NCI-H2081 (cell line): ENCODE measurements at regions not wholly inside any gene's neighbourhood (a gene's known extent, or its start where the extent isn't known, plus 50 kb on each side); places are given as distances from the start of the nearest gene placed in this dataset.

Experiments used
- DNase-seq, 2 experiments: peaks; one replicate each; lab custom pipeline; 2025; lab: John Stamatoyannopoulos, UW

- no peak for DNase-seq
Measured at GRCh38 chr3:148642616-148643015, 55.1 kb upstream of the AGTR1 start.

GRCh38 chr3:148643389-148643840, 54.3 kb upstream of the AGTR1 start:
- DNase-seq = no peak

DNA sequence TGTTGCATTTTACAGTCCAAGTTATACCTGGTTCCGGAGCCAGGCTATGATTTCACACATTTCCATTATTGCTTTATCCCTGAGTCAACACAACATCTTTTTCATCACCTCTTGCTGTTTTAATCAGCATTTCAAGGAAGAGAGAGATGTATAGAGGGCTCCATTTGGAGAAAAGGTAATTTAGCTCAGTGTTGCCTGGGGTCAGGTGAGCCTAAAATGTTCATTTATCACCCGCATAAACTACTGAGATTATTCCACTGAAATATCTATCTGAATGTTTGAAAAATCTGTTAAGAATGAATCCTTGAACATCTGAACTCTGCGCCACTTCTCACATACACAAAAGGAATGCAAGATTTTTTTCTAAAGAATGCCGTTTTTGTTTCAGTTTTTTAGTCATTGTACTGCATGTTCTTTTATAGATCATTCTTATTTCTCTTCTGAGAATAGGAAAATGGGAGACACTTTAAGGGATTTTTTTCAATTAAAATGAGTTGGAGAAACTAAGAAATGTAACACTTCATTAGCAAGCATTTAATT, 51.5 kb upstream of the AGTR1 start:
- DNase-seq = no peak
